ENCODE measurements at regions not wholly inside any gene's neighbourhood (a gene's known extent, or its start where the extent isn't known, plus 50 kb on each side); places are given as distances from the start of the nearest gene placed in this dataset.

- no peak for TF ChIP-seq CTCF (conservative IDR thresholded peaks at IDR 0.05 in 1 of 2, IDR thresholded peaks at IDR 0.05 in 1 of 2; ENCODE audit: low read depth in 1 of 2, low read length in 2 of 2)
- TF ChIP-seq EZH2 (IDR thresholded peaks at IDR 0.05; ENCODE audit: low read length, missing control alignments) = no peak
These were observed 271.3 kb downstream of the TJP1 start for GRCh38 chr15:29550834-29551465.

Data from fibroblast of lung (primary cell).